Liver (tissue), 8 donors: ENCODE measurements at regions not wholly inside any gene's neighbourhood (a gene's known extent, or its start where the extent isn't known, plus 50 kb on each side); places are given as distances from the start of the nearest gene placed in this dataset.

Source experiments
- DNase-seq: peaks from one replicate; pipeline ENCODE4 v3.0.0-alpha.2; 2017; ENCODE audit warnings: low spot score
- H3K27ac ChIP-seq, 2 donors: one replicate each; pipeline ENCODE4 v1.7.0; 2013; ENCODE audit warnings: inconsistent platforms in 2 of 2, low read length in 2 of 2, control low read depth in 1 of 2, low read depth in 1 of 2, mild to moderate bottlenecking in 1 of 2
- H3K27me3 ChIP-seq, 4 donors: one replicate each; pipeline versions ENCODE4 v1.6.1 to v1.7.0; 2013; ENCODE audit warnings: low read length in 3 of 4, inconsistent platforms in 1 of 4, mild to moderate bottlenecking in 1 of 4, moderate library complexity in 1 of 4; ENCODE audit not compliant: control insufficient read depth in 4 of 4, insufficient read depth in 4 of 4
- H3K36me3 ChIP-seq, 4 donors: one replicate each; pipeline versions ENCODE4 v1.6.1 to v1.7.0; 2013; ENCODE audit warnings: low read length in 3 of 4, mild to moderate bottlenecking in 3 of 4, low read depth in 1 of 4, moderate library complexity in 1 of 4; ENCODE audit not compliant: control insufficient read depth in 4 of 4, insufficient read depth in 3 of 4
- H3K4me1 ChIP-seq, 4 donors: one replicate each; pipeline versions ENCODE4 v1.6.1 to v1.7.0; 2013; ENCODE audit warnings: low read length in 3 of 4, mild to moderate bottlenecking in 3 of 4, moderate library complexity in 1 of 4; ENCODE audit not compliant: control insufficient read depth in 4 of 4, insufficient read depth in 4 of 4
- H3K4me3 ChIP-seq, 3 donors: one replicate each; pipeline versions ENCODE4 v1.6.1 to v1.7.0; 2013; ENCODE audit warnings: low read length in 3 of 3, control low read depth in 1 of 3, low read depth in 1 of 3, mild to moderate bottlenecking in 1 of 3
- H3K9ac ChIP-seq, 2 donors: one replicate each; pipeline ENCODE4 v1.7.0; 2013; ENCODE audit warnings: low read length in 2 of 2, mild to moderate bottlenecking in 2 of 2, moderate library complexity in 2 of 2, control low read depth in 1 of 2, low read depth in 1 of 2
- H3K9me3 ChIP-seq, 4 donors: one replicate each; pipeline versions ENCODE4 v1.6.1 to v1.7.0; 2013; ENCODE audit warnings: low read length in 3 of 4; ENCODE audit not compliant: control insufficient read depth in 4 of 4
- EGR1 ChIP-seq, 2 donors: IDR thresholded peaks; 2 replicates each; pipeline ENCODE4 v1.6.1; 2016 to 2018; ENCODE audit warnings: antibody characterized with exemption in 2 of 2, low read depth in 2 of 2
- FOXA1 ChIP-seq: IDR thresholded peaks from 2 replicates; pipeline ENCODE4 v1.6.1; 2016; ENCODE audit warnings: antibody characterized with exemption
- FOXA2 ChIP-seq: IDR thresholded peaks from 2 replicates; pipeline ENCODE4 v1.6.1; 2016; ENCODE audit warnings: antibody characterized with exemption
- GABPA ChIP-seq, 2 donors: IDR thresholded peaks in 1 of 2; conservative IDR thresholded peaks in 1 of 2; 2 replicates each; pipeline ENCODE4 v1.6.1; 2016; ENCODE audit warnings: antibody characterized with exemption in 2 of 2, mild to moderate bottlenecking in 1 of 2, moderate library complexity in 1 of 2
- HNF4A ChIP-seq, 2 donors: conservative IDR thresholded peaks; 2 replicates each; pipeline ENCODE4 v1.6.1; 2016; ENCODE audit warnings: antibody characterized with exemption in 2 of 2, mild to moderate bottlenecking in 2 of 2
- HNF4G ChIP-seq: IDR thresholded peaks from 2 replicates; pipeline ENCODE4 v1.6.1; 2016; ENCODE audit warnings: antibody characterized with exemption
- JUND ChIP-seq, 2 donors: IDR thresholded peaks; 2 replicates each; pipeline ENCODE4 v1.6.1; 2016; ENCODE audit warnings: antibody characterized with exemption in 2 of 2
- NR2F2 ChIP-seq: IDR thresholded peaks from 2 replicates; pipeline ENCODE4 v1.6.1; 2016; ENCODE audit warnings: antibody characterized with exemption
- RAD21 ChIP-seq, 2 donors: IDR thresholded peaks; 2 replicates each; pipeline ENCODE4 v1.6.1; 2016; ENCODE audit warnings: antibody characterized with exemption in 2 of 2, mild to moderate bottlenecking in 2 of 2
- REST ChIP-seq: IDR thresholded peaks from 2 replicates; pipeline ENCODE4 v1.6.1; 2016; ENCODE audit warnings: antibody characterized with exemption, mild to moderate bottlenecking
- RXRA ChIP-seq, 2 donors: IDR thresholded peaks; 2 replicates each; pipeline ENCODE4 v1.6.1; 2017 to 2018; ENCODE audit warnings: antibody characterized with exemption in 2 of 2, mild to moderate bottlenecking in 1 of 2
- SP1 ChIP-seq: IDR thresholded peaks from 2 replicates; pipeline ENCODE4 v1.6.1; 2018; ENCODE audit warnings: antibody characterized with exemption, mild to moderate bottlenecking
- TAF1 ChIP-seq: conservative IDR thresholded peaks from 2 replicates; pipeline ENCODE4 v1.6.1; 2016; ENCODE audit warnings: antibody characterized with exemption, mild to moderate bottlenecking
- YY1 ChIP-seq: IDR thresholded peaks from 2 replicates; pipeline ENCODE4 v1.6.1; 2016; ENCODE audit warnings: antibody characterized with exemption, mild to moderate bottlenecking
- WGBS: extraction: QIAGEN DNeasy Blood & Tissue Kit; methylation state at CpG from one replicate; pipeline ENCODE4 v1.1.7; 2013; 5-methylcytosine and 5-hydroxymethylcytosine counted together
- TF ChIP-seq, protein P1 (sequence below): IDR thresholded peaks from 2 replicates; pipeline ENCODE4 v1.6.1; 2016; ENCODE audit warnings: antibody characterized with exemption
- TF ChIP-seq, protein P2 (sequence below): IDR thresholded peaks from 2 replicates; pipeline ENCODE4 v1.6.1; 2016; ENCODE audit warnings: antibody characterized with exemption
- TF ChIP-seq, protein P3 (sequence below): fragments of 150-350 bp; IDR thresholded peaks from 2 replicates; pipeline ENCODE4 v1.5.1; 2017; ENCODE audit warnings: improper control_type of control experiment, low read depth, low read length; ENCODE audit not compliant: missing input control
- donor health status: healthy.
- donor health status: healthy.
- donor health status: healthy.
- donor health status: healthy.
- donor health status: healthy.

DNA sequence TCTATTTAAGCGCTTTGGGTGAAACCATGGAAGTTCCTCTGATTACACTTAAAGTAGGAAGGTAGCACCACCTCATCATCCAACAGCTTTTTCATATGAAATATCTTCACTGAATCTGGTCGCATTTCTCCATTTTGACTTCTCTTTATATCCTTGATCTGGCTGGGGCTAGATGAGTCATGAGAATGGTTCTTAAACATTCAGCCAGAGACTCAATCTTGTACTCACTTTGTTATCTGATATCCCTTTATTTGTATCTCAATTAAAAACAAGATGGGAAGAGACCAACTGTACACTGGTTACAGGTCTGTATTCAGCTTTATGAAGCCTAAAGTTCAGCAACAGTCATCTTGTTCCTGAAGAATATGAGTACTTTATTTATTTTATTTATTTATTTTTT lies 84.9 kb downstream of the CBLL2 start:
- H3K4me3 ChIP-seq: no peak overlapping the region
- TF ChIP-seq, protein P1, sequence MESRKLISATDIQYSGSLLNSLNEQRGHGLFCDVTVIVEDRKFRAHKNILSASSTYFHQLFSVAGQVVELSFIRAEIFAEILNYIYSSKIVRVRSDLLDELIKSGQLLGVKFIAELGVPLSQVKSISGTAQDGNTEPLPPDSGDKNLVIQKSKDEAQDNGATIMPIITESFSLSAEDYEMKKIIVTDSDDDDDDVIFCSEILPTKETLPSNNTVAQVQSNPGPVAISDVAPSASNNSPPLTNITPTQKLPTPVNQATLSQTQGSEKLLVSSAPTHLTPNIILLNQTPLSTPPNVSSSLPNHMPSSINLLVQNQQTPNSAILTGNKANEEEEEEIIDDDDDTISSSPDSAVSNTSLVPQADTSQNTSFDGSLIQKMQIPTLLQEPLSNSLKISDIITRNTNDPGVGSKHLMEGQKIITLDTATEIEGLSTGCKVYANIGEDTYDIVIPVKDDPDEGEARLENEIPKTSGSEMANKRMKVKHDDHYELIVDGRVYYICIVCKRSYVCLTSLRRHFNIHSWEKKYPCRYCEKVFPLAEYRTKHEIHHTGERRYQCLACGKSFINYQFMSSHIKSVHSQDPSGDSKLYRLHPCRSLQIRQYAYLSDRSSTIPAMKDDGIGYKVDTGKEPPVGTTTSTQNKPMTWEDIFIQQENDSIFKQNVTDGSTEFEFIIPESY: no peak
- TF ChIP-seq NR2F2: no peak
- no peak for TF ChIP-seq HNF4A (conservative IDR thresholded peaks at IDR 0.05)
- TF ChIP-seq FOXA2: no peak
- H3K36me3 ChIP-seq: no peaks in the 10 kb centered on the region
- H3K4me1 ChIP-seq: no peaks in the 10 kb centered on the region
- peaks cover 0 to 3% (median 0%) of the 10 kb centered on the region in 4 donors for H3K9me3 ChIP-seq
- peaks cover 0 to 2% (median 0%) of the 10 kb centered on the region in 4 donors for H3K27me3 ChIP-seq
- no peak for DNase-seq
- no peak overlapping the region for H3K27ac ChIP-seq
- 84% methylated on average over 2 of the region's 2 CpGs for whole genome bisulfite sequencing
- no peak overlapping the region for H3K9ac ChIP-seq

- H3K4me3 ChIP-seq: no peak overlapping the region
These were observed 87.4 kb downstream of the CBLL2 start for GRCh38 chrX:22360129-22360528.

More at GRCh38 chrX:22360129-22360528, 87.4 kb downstream of the CBLL2 start:
- H3K4me1 ChIP-seq: no peaks in the 10 kb centered on the region
- no peak for DNase-seq
- H3K27me3 ChIP-seq: no peaks in the 10 kb centered on the region
- TF ChIP-seq SP1: no peak
- TF ChIP-seq GABPA (IDR thresholded peaks at IDR 0.05 in 1 of 2, conservative IDR thresholded peaks at IDR 0.05 in 1 of 2): no peak
- no peak for TF ChIP-seq HNF4G
- TF ChIP-seq TAF1: no peak
- no peak for TF ChIP-seq HNF4A (conservative IDR thresholded peaks at IDR 0.05)
- no peak for TF ChIP-seq REST
- no peak for TF ChIP-seq RAD21 (IDR thresholded peaks at IDR 0.05)
- TF ChIP-seq RXRA (IDR thresholded peaks at IDR 0.05): no peak
- TF ChIP-seq FOXA1: no peak
- TF ChIP-seq, protein P2, sequence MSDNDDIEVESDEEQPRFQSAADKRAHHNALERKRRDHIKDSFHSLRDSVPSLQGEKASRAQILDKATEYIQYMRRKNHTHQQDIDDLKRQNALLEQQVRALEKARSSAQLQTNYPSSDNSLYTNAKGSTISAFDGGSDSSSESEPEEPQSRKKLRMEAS: no peak
- TF ChIP-seq, protein P3, sequence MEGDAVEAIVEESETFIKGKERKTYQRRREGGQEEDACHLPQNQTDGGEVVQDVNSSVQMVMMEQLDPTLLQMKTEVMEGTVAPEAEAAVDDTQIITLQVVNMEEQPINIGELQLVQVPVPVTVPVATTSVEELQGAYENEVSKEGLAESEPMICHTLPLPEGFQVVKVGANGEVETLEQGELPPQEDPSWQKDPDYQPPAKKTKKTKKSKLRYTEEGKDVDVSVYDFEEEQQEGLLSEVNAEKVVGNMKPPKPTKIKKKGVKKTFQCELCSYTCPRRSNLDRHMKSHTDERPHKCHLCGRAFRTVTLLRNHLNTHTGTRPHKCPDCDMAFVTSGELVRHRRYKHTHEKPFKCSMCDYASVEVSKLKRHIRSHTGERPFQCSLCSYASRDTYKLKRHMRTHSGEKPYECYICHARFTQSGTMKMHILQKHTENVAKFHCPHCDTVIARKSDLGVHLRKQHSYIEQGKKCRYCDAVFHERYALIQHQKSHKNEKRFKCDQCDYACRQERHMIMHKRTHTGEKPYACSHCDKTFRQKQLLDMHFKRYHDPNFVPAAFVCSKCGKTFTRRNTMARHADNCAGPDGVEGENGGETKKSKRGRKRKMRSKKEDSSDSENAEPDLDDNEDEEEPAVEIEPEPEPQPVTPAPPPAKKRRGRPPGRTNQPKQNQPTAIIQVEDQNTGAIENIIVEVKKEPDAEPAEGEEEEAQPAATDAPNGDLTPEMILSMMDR: no peak
- no peak for TF ChIP-seq YY1
- TF ChIP-seq JUND (IDR thresholded peaks at IDR 0.05): no peak
- TF ChIP-seq NR2F2: no peak
- no peak for TF ChIP-seq EGR1 (IDR thresholded peaks at IDR 0.05; ENCODE audit: low read depth in 2 of 2)
- WGBS: 87% methylated on average over 3 of the region's 3 CpGs
- H3K9ac ChIP-seq: no peak overlapping the region
- peaks cover 0 to 3% (median 0%) of the 10 kb centered on the region in 4 donors for H3K9me3 ChIP-seq
- no peaks in the 10 kb centered on the region for H3K36me3 ChIP-seq
- no peak overlapping the region for H3K27ac ChIP-seq
